ENCODE measurements at regions not wholly inside any gene's neighbourhood (a gene's known extent, or its start where the extent isn't known, plus 50 kb on each side); places are given as distances from the start of the nearest gene placed in this dataset.

GRCh38 chr2:220568296-220568695, 940.9 kb downstream of the SLC4A3 start:
- Histone ChIP-seq H3K27me3 (no peaks in the 10 kb centered on the region), H3K4me3 (no peak overlapping the region), H3K27ac (no peak overlapping the region), H3K4me1 (peaks cover 0 to 7% (median 0%) of the 10 kb centered on the region in 3 donors), H3K36me3 (no peaks in the 10 kb centered on the region), H3K9me3 (no peaks in the 10 kb centered on the region)
- no peak for TF ChIP-seq POLR2A (IDR thresholded peaks at IDR 0.05)
- TF ChIP-seq CTCF (IDR thresholded peaks at IDR 0.05) = no peak
- WGBS, 2 donors = 76 to 86% methylated on average over 8 of the region's 8 CpGs
- intact Hi-C loops (cut with DNase I) = no loop called here
- DNase-seq = no peak

DNA sequence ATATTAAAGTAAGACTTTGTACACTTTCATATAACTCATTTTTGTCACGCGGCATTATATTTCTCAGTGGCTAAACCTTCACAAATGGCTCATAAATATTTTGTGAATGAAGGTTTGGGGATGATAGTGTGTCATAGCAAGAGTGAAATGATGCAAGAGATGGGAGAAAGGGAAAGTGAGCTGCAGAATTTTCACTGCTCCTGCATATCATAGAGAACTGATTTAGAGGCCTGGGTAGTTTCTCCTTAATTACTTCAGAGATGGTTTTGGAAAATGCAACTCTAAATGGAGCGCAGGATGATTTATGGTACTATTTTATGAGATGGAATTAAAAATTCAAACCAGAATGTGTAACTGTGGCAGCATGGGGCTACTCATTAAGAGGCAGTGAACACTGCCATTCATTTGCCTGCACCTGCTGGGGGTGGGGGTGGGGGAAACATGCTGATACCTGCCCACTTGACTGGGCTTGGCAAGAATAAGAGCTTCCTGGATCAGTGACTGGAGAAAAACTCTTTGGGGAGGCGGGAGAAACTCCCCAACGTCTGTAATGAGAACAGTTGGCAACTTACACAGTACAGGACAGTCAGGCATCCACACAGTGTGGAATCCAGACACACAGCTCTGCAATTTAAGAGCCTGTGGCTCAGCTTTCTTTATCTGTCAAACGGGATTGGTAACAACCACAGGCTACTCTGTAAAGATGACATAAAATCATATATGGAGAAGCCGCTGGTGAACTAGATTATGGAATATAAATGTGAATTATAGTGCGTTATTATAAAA, 941.9 kb downstream of the SLC4A3 start:
- no peaks in the 10 kb centered on the region for H3K27me3 ChIP-seq
- peaks cover 0 to 7% (median 0%) of the 10 kb centered on the region in 3 donors for H3K4me1 ChIP-seq
- 70 to 77% methylated on average over 8 of the region's 8 CpGs for WGBS, 2 donors
- no peak for DNase-seq
- no peak overlapping the region for H3K27ac ChIP-seq
- TF ChIP-seq POLR2A (IDR thresholded peaks at IDR 0.05) (no peak), CTCF (IDR thresholded peaks at IDR 0.05) (no peak)
- H3K9me3 ChIP-seq = no peaks in the 10 kb centered on the region
- intact Hi-C loops (cut with DNase I) = no loop called here
- no peak overlapping the region for H3K4me3 ChIP-seq
- no peaks in the 10 kb centered on the region for H3K36me3 ChIP-seq

DNA sequence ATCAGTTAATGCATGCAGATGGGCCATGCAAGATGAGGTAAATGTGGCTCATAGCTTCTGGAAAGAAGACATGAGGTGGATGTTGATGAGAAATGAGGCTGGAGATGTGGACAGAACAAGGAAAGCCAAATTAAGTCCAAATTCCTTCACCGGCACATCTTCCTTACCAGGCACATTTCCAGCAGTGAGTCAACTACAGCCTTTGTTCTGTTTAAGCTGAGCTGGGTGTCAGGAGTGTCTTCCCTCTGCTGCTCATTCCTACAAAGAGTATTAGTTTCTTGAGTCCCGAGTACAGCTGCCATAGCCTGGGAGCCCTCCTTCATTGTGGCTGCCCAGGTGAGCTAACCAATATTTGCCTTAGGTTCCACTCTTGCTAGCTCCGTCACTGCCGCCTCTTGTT, 945.0 kb downstream of the SLC4A3 start:
- H3K9me3 ChIP-seq = no peaks in the 10 kb centered on the region
- TF ChIP-seq CTCF (IDR thresholded peaks at IDR 0.05) (no peak), POLR2A (IDR thresholded peaks at IDR 0.05) (no peak)
- no peak overlapping the region for H3K4me3 ChIP-seq
- 47 to 66% methylated on average over 4 of the region's 4 CpGs for WGBS, 2 donors
- peaks cover 0 to 7% (median 0%) of the 10 kb centered on the region in 3 donors for H3K4me1 ChIP-seq
- intact Hi-C loops (cut with DNase I) = no loop called here
- no peaks in the 10 kb centered on the region for H3K27me3 ChIP-seq
- no peak for DNase-seq
- H3K27ac ChIP-seq = no peak overlapping the region
- no peaks in the 10 kb centered on the region for H3K36me3 ChIP-seq

- 30 to 63% methylated on average over 2 of the region's 2 CpGs for WGBS, 2 donors
- no peaks in the 10 kb centered on the region for H3K36me3 ChIP-seq
- H3K4me1 ChIP-seq = peaks cover 0 to 7% (median 0%) of the 10 kb centered on the region in 3 donors
- H3K27me3 ChIP-seq = no peaks in the 10 kb centered on the region
- H3K27ac ChIP-seq = no peak overlapping the region
- no peak for DNase-seq
- H3K9me3 ChIP-seq = no peaks in the 10 kb centered on the region
- intact Hi-C loops (cut with DNase I) = no loop called here
- no peak overlapping the region for H3K4me3 ChIP-seq
- no peak for TF ChIP-seq POLR2A (IDR thresholded peaks at IDR 0.05)
- TF ChIP-seq CTCF (IDR thresholded peaks at IDR 0.05) = no peak
Observed at GRCh38 chr2:220574038-220574437, 946.6 kb downstream of the SLC4A3 start.

- intact Hi-C loops (cut with DNase I) = no loop called here
- Histone ChIP-seq H3K27ac (no peak overlapping the region), H3K4me1 (no peaks in the 10 kb centered on the region), H3K36me3 (no peaks in the 10 kb centered on the region), H3K4me3 (no peak overlapping the region), H3K27me3 (peaks cover 0 to 2% (median 0%) of the 10 kb centered on the region in 4 donors), H3K9me3 (no peaks in the 10 kb centered on the region)
- WGBS, 2 donors = 54 to 85% methylated on average over 1 of the region's 1 CpG
- TF ChIP-seq POLR2A (IDR thresholded peaks at IDR 0.05) (no peak), CTCF (IDR thresholded peaks at IDR 0.05) (no peak)
- DNase-seq = no peak
Observed at GRCh38 chr2:220575963-220576362, 948.5 kb downstream of the SLC4A3 start.
